Heart right ventricle (tissue), 16 donors: ENCODE measurements at regions not wholly inside any gene's neighbourhood (a gene's known extent, or its start where the extent isn't known, plus 50 kb on each side); places are given as distances from the start of the nearest gene placed in this dataset.

Source experiments
- ATAC-seq, 8 donors: fragments of 200-7000 bp; cut with Tn5 transposase; one replicate each; pipeline ENCODE4 v1.9.1; 2020; ENCODE audit warnings: mild to moderate bottlenecking in 8 of 8, moderate library complexity in 8 of 8, moderate number of reproducible peaks in 1 of 8
- DNase-seq, 2 donors: peaks; one replicate each; pipeline ENCODE4 v3.0.0-alpha.2; 2020
- H3K27ac ChIP-seq, 10 donors: fragments of 200-600 bp; sonication (generic) in 2 of 10; one replicate each; pipeline versions ENCODE4 v1.5.0 to v1.8.0; 2020 to 2022; ENCODE audit warnings: mild to moderate bottlenecking in 3 of 10
- H3K27me3 ChIP-seq, 7 donors: fragments of 200-600 bp; one replicate each; pipeline ENCODE4 v1.8.0; 2021 to 2022; ENCODE audit warnings: mild to moderate bottlenecking in 2 of 7
- H3K36me3 ChIP-seq, 9 donors: fragments of 200-600 bp; sonication (generic) in 1 of 9; one replicate each; pipeline versions ENCODE4 v1.5.0 to v1.8.0; 2020 to 2022; ENCODE audit warnings: mild to moderate bottlenecking in 2 of 9
- H3K4me1 ChIP-seq, 9 donors: fragments of 200-600 bp; sonication (generic) in 1 of 9; one replicate each; pipeline versions ENCODE4 v1.5.0 to v1.8.0; 2020 to 2022; ENCODE audit warnings: mild to moderate bottlenecking in 4 of 9
- H3K4me3 ChIP-seq, 10 donors: fragments of 200-600 bp; sonication (generic) in 2 of 10; one replicate each; pipeline versions ENCODE4 v1.5.0 to v1.8.0; 2020 to 2022; ENCODE audit warnings: mild to moderate bottlenecking in 7 of 10, moderate library complexity in 2 of 10
- H3K9me3 ChIP-seq, 11 donors: fragments of 200-600 bp in 10 of 11; sonication (generic) in 2 of 11; one replicate each; pipeline versions ENCODE4 v1.5.0 to v1.8.0; 2013 to 2022; ENCODE audit warnings: mild to moderate bottlenecking in 2 of 11, control low read depth in 1 of 11, moderate library complexity in 1 of 11
- CTCF ChIP-seq, 9 donors: fragments of 200-600 bp; sonication (generic) in 2 of 9; IDR thresholded peaks; one replicate each; pipeline versions ENCODE4 v1.5.0 to v1.8.0; 2021 to 2022; ENCODE audit warnings: antibody characterized with exemption in 9 of 9, mild to moderate bottlenecking in 5 of 9, moderate library complexity in 1 of 9
- WGBS, 2 donors: extraction: QIAGEN DNeasy Blood & Tissue Kit; methylation state at CpG; one replicate each; pipeline ENCODE4 v1.1.7; 2013; ENCODE audit warnings: inconsistent platforms in 1 of 2; 5-methylcytosine and 5-hydroxymethylcytosine counted together
- intact Hi-C, 10 donors: fragments of 100-400 bp; cut with DNase I; formaldehyde crosslinking; loops; one replicate each; pipeline versions ENCODE4 v1.11.1 to v1.14.2; 2022
- donor health status: Arrhythmogenic right ventricular cardiomyopathy.
- donor health status: ischemic (EF 13 %, LVEDD 7.1; RV severe dilation, severe dysfunction).
- donor health status: healthy with polysubstance abuse.
- donor health status: DM: no; HTN: yes; CAD: no.
- donor health status: DM: no; HTN: no; CAD: no.
- donor health status: ischemic (EF 25% LVEDD 6.9; RV normal size, moderate dysfunction).
- donor health status: ischemic (EF 25% LVEDD 5.7; RV mildly dilated, moderate dysfunction).
- donor health status: healthy.
- donor health status: DM: yes; HTN: yes; CAD: no.
- donor health status: Ischemic cardiomyopathy.
- donor health status: ischemic (EF 35%, LVEDD 5.7; RV mildly dilated, moderate dysfunction).
- donor health status: nonischemic (EF 11% LVEDD 7.7; RV severe dilation, severe dysfunction).
- donor health status: DM: yes; HTN: yes; CAD: no.
- donor health status: PGD.
- donor health status: ischemic (EF 29% LVEDD 5.4; RV normal size, mild dysfunction).
- donor health status: nonischemic (EF 23%, LVEDD 6.1; RV moderate dilation, normal function).

DNA sequence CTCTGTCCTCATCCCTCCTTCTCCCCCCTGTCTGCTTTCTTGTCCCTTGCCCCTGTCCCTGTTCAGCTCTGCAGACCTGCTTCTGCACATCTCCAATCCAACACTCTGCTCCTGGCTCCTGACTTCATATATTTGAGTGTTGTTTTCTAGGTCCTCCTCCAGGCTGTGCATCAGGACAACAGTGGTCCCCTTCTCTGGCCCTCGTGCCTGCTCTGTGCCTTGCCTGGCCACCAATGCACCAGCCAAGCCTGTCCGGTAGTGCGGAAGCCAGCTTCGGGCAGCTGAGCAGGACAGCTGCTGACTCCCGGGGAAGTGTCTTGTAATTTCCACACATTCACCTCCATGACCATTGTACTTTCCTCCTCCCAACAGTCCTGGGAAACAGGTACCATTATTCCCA lies 203.4 kb upstream of the RAB4A start:
- Histone ChIP-seq H3K9me3 (no peaks in the 10 kb centered on the region), H3K4me1 (peaks cover 0 to 76% (median 8%) of the 10 kb centered on the region in 9 donors), H3K27ac (peak overlapping the region in 2 of 10 donors; percentile 15 to 78), H3K36me3 (no peaks in the 10 kb centered on the region), H3K4me3 (no peak overlapping the region), H3K27me3 (peaks cover 0 to 7% (median 0%) of the 10 kb centered on the region in 7 donors)
- WGBS, 2 donors, result 92 to 93% methylated on average over 5 of the region's 5 CpGs
- DNase-seq, result no peak
- intact Hi-C loops, result loop anchor here in 1 of 10 donors (5.0 kb wide), 1 partner anchor 330 kb away; the partner anchor contains the start of gene RHOU
- no peak for ATAC-seq
- no peak for TF ChIP-seq CTCF (IDR thresholded peaks at IDR 0.05)

DNA sequence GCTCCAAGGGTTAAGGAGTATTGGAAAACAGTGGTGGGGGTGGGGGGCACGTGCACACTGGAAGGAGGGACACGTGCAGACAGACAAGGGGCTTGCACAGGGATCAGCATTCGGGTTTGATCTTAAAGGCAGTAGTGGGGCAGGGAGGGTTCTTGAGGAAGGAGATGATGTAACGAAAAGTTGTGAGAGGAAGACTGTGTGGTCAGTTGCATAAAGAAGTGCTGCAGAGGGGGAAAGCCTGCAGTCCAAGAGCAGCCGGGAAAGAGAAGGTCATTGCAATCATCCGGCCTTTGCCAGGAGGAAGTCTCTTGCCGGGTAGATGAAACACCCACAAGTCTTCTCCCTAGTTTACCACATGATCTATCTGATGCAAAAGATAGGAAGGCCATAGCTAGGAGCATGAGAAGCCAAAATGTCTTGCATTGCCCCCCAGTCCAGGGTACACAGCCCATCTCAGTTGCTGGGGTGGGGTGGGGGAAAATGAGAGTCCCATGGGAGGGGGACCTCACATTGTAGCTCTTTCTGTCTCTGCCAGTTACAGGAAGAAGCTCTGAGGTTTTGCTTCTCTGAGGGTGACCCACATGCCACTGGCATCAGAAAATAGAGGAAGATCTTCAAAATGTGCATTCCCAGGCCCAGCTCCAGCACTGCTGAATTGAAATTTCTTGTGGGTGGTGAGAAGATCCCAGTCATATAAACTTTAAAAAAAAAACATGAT lies 202.5 kb upstream of the RAB4A start:
- 18 to 26% methylated on average over 7 of the region's 7 CpGs for WGBS, 2 donors
- ATAC-seq, result peak; percentile 32 to 82 (median 56)
- no peak for TF ChIP-seq CTCF (IDR thresholded peaks at IDR 0.05)
- Histone ChIP-seq H3K27ac (peak overlapping the region in 4 of 10 donors; percentile 15 to 78 (median 20)), H3K4me1 (peaks cover 0 to 76% (median 8%) of the 10 kb centered on the region in 9 donors), H3K27me3 (peaks cover 0 to 9% (median 0%) of the 10 kb centered on the region in 7 donors), H3K36me3 (no peaks in the 10 kb centered on the region), H3K4me3 (no peak overlapping the region), H3K9me3 (no peaks in the 10 kb centered on the region)
- intact Hi-C loops, result loop anchor here in 1 of 10 donors (5.0 kb wide), 1 partner anchor 331 kb away; the partner anchor contains the start of gene RHOU
- DNase-seq, result peak in 1 of 2 donors; percentile 41

GRCh38 chr1:229069176-229069575 lies 201.7 kb upstream of the RAB4A start:
- Histone ChIP-seq H3K4me1 (peaks cover 0 to 70% (median 8%) of the 10 kb centered on the region in 9 donors), H3K27ac (peak overlapping the region in 2 of 10 donors; percentile 7 to 78), H3K9me3 (no peaks in the 10 kb centered on the region), H3K4me3 (no peak overlapping the region), H3K36me3 (no peaks in the 10 kb centered on the region), H3K27me3 (peaks cover 0 to 16% (median 0%) of the 10 kb centered on the region in 7 donors)
- no peak for TF ChIP-seq CTCF (IDR thresholded peaks at IDR 0.05)
- DNase-seq (no peak), ATAC-seq (no peak)
- intact Hi-C loops, result loop anchor here in 1 of 10 donors (5.0 kb wide), 1 partner anchor 332 kb away; the partner anchor contains the start of gene RHOU

- Histone ChIP-seq H3K9me3 (no peaks in the 10 kb centered on the region), H3K4me3 (no peak overlapping the region), H3K4me1 (peaks cover 0 to 62% (median 8%) of the 10 kb centered on the region in 9 donors), H3K36me3 (no peaks in the 10 kb centered on the region), H3K27me3 (peaks cover 0 to 14% (median 0%) of the 10 kb centered on the region in 7 donors), H3K27ac (peak overlapping the region in 5 of 10 donors; percentile 16 to 78 (median 22))
- 34 to 48% methylated on average over 5 of the region's 5 CpGs for WGBS, 2 donors
- peak; percentile 75 to 81 for DNase-seq
- no peak for TF ChIP-seq CTCF (IDR thresholded peaks at IDR 0.05)
- intact Hi-C loops, result no loop called here
- ATAC-seq, result peak; percentile 55 to 97 (median 84)
These were observed 200.7 kb upstream of the RAB4A start for GRCh38 chr1:229070168-229070567.
